ENCODE measurements at regions not wholly inside any gene's neighbourhood (a gene's known extent, or its start where the extent isn't known, plus 50 kb on each side); places are given as distances from the start of the nearest gene placed in this dataset.

DNA sequence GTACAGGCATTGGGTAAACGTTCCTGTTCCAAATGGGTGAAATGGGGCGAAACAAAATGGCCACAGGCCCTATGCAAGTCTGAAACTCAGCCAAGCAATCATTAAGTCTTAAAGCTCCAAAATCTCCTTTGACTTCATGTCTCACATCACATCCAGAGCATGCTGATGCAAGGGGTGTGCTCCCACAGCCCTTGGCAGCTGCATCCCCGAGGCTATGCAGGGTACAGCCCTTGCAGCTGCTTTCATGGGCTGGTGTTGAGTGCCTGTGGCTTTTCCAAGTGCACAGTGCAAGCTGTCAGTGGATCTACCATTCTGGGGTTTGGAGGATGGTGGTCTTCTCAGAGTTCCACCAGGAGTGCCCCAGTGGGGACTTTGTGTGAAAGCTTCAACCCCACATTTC, 270.0 kb upstream of the CDYL start:
- ChIA-PET CTCF (no interaction called here), POLR2A (no interaction called here)
- Mint-ChIP-seq H3K4me3 (no peak overlapping the region), H3K36me3 (ENCODE audit: low read depth) (no peaks in the 10 kb centered on the region), H3K27ac (no peak overlapping the region), H3K9me3 (no peaks in the 10 kb centered on the region), H3K27me3 (peaks cover 22% of the 10 kb centered on the region), H3K4me1 (ENCODE audit: low read depth) (no peaks in the 10 kb centered on the region)
- ATAC-seq = no peak
- intact Hi-C loops (cut with micrococcal nuclease) = no loop called here
- DNase-seq = no peak
- TF ChIP-seq, protein P1, sequence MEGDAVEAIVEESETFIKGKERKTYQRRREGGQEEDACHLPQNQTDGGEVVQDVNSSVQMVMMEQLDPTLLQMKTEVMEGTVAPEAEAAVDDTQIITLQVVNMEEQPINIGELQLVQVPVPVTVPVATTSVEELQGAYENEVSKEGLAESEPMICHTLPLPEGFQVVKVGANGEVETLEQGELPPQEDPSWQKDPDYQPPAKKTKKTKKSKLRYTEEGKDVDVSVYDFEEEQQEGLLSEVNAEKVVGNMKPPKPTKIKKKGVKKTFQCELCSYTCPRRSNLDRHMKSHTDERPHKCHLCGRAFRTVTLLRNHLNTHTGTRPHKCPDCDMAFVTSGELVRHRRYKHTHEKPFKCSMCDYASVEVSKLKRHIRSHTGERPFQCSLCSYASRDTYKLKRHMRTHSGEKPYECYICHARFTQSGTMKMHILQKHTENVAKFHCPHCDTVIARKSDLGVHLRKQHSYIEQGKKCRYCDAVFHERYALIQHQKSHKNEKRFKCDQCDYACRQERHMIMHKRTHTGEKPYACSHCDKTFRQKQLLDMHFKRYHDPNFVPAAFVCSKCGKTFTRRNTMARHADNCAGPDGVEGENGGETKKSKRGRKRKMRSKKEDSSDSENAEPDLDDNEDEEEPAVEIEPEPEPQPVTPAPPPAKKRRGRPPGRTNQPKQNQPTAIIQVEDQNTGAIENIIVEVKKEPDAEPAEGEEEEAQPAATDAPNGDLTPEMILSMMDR (IDR thresholded peaks at IDR 0.05) = no peak

GRCh38 chr6:4504700-4505099, 271.5 kb upstream of the CDYL start:
- intact Hi-C loops (cut with micrococcal nuclease) = no loop called here
- ChIA-PET CTCF (no interaction called here), POLR2A (no interaction called here)
- H3K4me1 Mint-ChIP-seq (ENCODE audit: low read depth) = no peaks in the 10 kb centered on the region
- H3K36me3 Mint-ChIP-seq (ENCODE audit: low read depth) = no peaks in the 10 kb centered on the region
- peaks cover 22% of the 10 kb centered on the region for H3K27me3 Mint-ChIP-seq
- ATAC-seq (no peak), DNase-seq (no peak)
- H3K4me3 Mint-ChIP-seq = no peak overlapping the region
- TF ChIP-seq, protein P1 (IDR thresholded peaks at IDR 0.05) = no peak
- no peaks in the 10 kb centered on the region for H3K9me3 Mint-ChIP-seq
- no peak overlapping the region for H3K27ac Mint-ChIP-seq

GRCh38 chr6:4503700-4504099, 272.5 kb upstream of the CDYL start:
- no peaks in the 10 kb centered on the region for H3K36me3 Mint-ChIP-seq (ENCODE audit: low read depth)
- H3K4me3 Mint-ChIP-seq = no peak overlapping the region
- TF ChIP-seq, protein P1 (IDR thresholded peaks at IDR 0.05) = no peak
- DNase-seq = no peak
- H3K27ac Mint-ChIP-seq = no peak overlapping the region
- intact Hi-C loops (cut with micrococcal nuclease) = no loop called here
- H3K9me3 Mint-ChIP-seq = no peaks in the 10 kb centered on the region
- ChIA-PET POLR2A (no interaction called here), CTCF (no interaction called here)
- H3K4me1 Mint-ChIP-seq (ENCODE audit: low read depth) = no peaks in the 10 kb centered on the region
- no peak for ATAC-seq
- H3K27me3 Mint-ChIP-seq = peaks cover 22% of the 10 kb centered on the region

- DNase-seq = no peak
- Mint-ChIP-seq H3K4me1 (ENCODE audit: low read depth) (no peaks in the 10 kb centered on the region), H3K36me3 (ENCODE audit: low read depth) (no peaks in the 10 kb centered on the region), H3K9me3 (no peaks in the 10 kb centered on the region), H3K27me3 (peaks cover 1% of the 10 kb centered on the region), H3K27ac (no peak overlapping the region), H3K4me3 (no peak overlapping the region)
- ChIA-PET CTCF (no interaction called here), POLR2A (no interaction called here)
- intact Hi-C loops (cut with micrococcal nuclease) = no loop called here
- no peak for ATAC-seq
- TF ChIP-seq, protein P1 (IDR thresholded peaks at IDR 0.05) = no peak
Measured at GRCh38 chr6:4496284-4496683, 279.9 kb upstream of the CDYL start.

DNA sequence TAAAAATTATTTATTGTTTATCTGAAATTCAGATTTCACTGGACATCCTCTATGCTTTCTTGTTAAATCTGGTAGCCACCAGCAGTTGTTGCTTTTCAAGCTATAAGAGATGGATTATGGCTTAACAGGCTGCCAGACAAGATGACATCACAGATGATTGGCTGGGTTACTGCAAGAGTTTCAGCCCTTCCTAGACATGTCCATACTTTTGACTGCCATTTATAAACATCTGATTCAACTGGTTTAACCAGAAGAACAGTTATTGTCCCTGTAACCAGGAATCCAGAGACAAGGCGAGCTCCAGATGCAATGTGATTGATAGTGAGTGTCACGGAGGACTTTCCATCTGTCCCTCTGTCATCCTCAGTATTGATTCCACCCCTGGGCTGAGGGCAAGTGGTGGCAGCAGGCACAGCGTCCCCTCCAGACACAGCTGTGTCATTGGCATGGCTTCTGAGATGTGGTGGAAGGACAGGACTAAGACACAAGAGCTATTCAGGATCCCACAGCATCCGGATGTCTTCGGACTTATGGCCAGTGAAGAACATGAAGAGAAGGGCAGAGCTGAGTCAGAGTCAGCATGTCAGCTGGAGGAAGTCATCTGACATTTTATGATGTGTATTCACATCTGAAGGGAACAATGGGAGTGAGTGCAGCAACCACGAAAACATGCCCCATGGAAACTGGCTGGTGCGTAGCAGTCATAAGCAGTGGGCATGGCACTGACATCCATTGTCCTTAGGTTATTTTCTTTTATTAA, 284.5 kb upstream of the CDYL start:
- Mint-ChIP-seq H3K27ac (no peak overlapping the region), H3K27me3 (peaks cover 1% of the 10 kb centered on the region), H3K4me3 (no peak overlapping the region), H3K9me3 (peaks cover 7% of the 10 kb centered on the region), H3K4me1 (ENCODE audit: low read depth) (no peaks in the 10 kb centered on the region), H3K36me3 (ENCODE audit: low read depth) (no peaks in the 10 kb centered on the region)
- DNase-seq (no peak), ATAC-seq (no peak)
- POLR2A ChIA-PET = no interaction called here
- CTCF ChIA-PET = no interaction called here
- intact Hi-C loops (cut with micrococcal nuclease) = no loop called here
- TF ChIP-seq, protein P1 (IDR thresholded peaks at IDR 0.05) = no peak

Measured in activated CD8-positive, alpha-beta T cell treated with anti-CD3 and anti-CD28 coated beads for 36 hours (primary cell).